Thoracic aorta (tissue), 2 donors: ENCODE measurements at regions not wholly inside any gene's neighbourhood (a gene's known extent, or its start where the extent isn't known, plus 50 kb on each side); places are given as distances from the start of the nearest gene placed in this dataset.
"Not testable (repeated sequence)": the region's sequence is repeated elsewhere in the genome, so short reads cannot be mapped to it uniquely, and the experiment has no call there.

ENCODE experiments used
- ATAC-seq: fragments of 150-250 bp; one replicate; pipeline ENCODE4 v1.8.0; 2017; ENCODE audit warnings: low read depth; ENCODE audit not compliant: insufficient number of reproducible peaks, low FRiP score
- DNase-seq: peaks from one replicate; pipeline ENCODE4 v3.0.0-alpha.2; 2020; ENCODE audit warnings: low spot score
- H3K27ac ChIP-seq, 2 donors: fragments of 200-600 bp; sonication (generic); 1 replicate in 1 of 2; 2 replicates in 1 of 2; pipeline ENCODE4 v1.5.1; 2016; ENCODE audit warnings: mild to moderate bottlenecking in 2 of 2, moderate library complexity in 2 of 2
- H3K27me3 ChIP-seq: fragments of 200-600 bp; sonication (generic); replicated peaks from 2 replicates; pipeline ENCODE4 v1.6.0; 2016; ENCODE audit warnings: mild to moderate bottlenecking; ENCODE audit not compliant: insufficient read depth
- H3K36me3 ChIP-seq: fragments of 200-600 bp; sonication (generic); one replicate; pipeline ENCODE4 v1.5.1; 2016
- H3K4me1 ChIP-seq, 2 donors: fragments of 200-600 bp; sonication (generic); 1 replicate in 1 of 2; 2 replicates in 1 of 2; pipeline versions ENCODE4 v1.5.1 to v1.6.0; 2016; ENCODE audit warnings: low read depth in 2 of 2, mild to moderate bottlenecking in 1 of 2; ENCODE audit not compliant: control insufficient read depth in 1 of 2
- H3K4me3 ChIP-seq: fragments of 200-600 bp; sonication (generic); 2 replicates; pipeline ENCODE4 v1.5.1; 2016; ENCODE audit warnings: mild to moderate bottlenecking
- H3K9me3 ChIP-seq: fragments of 200-600 bp; sonication (generic); 2 replicates; pipeline ENCODE4 v1.5.1; 2016
- TF ChIP-seq, protein P1 (sequence below): fragments of 200-600 bp; sonication (generic); IDR thresholded peaks from one replicate; pipeline ENCODE4 v1.5.1; 2019; ENCODE audit warnings: antibody characterized with exemption

DNA sequence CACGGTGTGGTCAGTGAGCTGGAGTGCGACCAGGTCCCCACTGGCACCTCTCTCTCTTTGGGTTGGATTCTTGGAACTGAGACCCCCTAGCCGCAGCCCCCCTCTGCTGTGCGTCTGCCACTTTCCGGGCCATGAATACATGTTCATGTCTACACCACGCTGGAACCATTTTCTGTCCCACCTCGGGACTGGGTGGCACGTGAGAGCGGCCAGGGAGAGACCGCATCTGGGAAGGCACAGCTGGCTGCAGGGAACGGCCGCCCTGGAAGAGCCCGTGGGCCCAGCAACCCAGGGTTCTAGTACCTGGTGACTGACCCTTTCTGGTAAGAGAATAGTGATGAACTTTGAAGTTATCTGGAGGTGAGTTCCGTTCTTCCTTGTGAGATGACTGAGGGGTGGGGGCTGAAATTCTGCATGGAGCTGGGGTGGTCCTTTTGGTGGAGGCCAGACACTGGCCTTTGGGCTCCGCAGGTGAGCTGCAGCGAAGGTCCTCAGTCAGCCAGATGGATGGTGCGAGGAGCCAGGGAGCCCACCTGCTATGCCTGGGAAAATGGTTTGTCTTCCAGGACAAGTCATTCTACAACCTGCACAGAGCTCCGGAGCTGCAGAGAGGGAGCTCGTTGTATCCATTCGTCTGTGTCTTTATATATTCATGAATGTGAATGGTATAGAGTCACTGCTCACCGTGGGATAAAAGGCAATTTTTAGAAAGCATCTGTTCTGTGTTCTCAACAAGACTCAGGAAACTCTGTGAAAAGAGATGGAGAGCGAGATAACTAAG lies 223.5 kb downstream of the NDUFA10 start:
- DNase-seq (no peak), ATAC-seq (no peak)
- Histone ChIP-seq H3K4me1 (no peaks in the 10 kb centered on the region), H3K27ac (no peak overlapping the region), H3K9me3 (no peaks in the 10 kb centered on the region), H3K36me3 (no peaks in the 10 kb centered on the region), H3K27me3 (no peaks in the 10 kb centered on the region), H3K4me3 (no peak overlapping the region)
- TF ChIP-seq, protein P1, sequence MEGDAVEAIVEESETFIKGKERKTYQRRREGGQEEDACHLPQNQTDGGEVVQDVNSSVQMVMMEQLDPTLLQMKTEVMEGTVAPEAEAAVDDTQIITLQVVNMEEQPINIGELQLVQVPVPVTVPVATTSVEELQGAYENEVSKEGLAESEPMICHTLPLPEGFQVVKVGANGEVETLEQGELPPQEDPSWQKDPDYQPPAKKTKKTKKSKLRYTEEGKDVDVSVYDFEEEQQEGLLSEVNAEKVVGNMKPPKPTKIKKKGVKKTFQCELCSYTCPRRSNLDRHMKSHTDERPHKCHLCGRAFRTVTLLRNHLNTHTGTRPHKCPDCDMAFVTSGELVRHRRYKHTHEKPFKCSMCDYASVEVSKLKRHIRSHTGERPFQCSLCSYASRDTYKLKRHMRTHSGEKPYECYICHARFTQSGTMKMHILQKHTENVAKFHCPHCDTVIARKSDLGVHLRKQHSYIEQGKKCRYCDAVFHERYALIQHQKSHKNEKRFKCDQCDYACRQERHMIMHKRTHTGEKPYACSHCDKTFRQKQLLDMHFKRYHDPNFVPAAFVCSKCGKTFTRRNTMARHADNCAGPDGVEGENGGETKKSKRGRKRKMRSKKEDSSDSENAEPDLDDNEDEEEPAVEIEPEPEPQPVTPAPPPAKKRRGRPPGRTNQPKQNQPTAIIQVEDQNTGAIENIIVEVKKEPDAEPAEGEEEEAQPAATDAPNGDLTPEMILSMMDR, result no peak

DNA sequence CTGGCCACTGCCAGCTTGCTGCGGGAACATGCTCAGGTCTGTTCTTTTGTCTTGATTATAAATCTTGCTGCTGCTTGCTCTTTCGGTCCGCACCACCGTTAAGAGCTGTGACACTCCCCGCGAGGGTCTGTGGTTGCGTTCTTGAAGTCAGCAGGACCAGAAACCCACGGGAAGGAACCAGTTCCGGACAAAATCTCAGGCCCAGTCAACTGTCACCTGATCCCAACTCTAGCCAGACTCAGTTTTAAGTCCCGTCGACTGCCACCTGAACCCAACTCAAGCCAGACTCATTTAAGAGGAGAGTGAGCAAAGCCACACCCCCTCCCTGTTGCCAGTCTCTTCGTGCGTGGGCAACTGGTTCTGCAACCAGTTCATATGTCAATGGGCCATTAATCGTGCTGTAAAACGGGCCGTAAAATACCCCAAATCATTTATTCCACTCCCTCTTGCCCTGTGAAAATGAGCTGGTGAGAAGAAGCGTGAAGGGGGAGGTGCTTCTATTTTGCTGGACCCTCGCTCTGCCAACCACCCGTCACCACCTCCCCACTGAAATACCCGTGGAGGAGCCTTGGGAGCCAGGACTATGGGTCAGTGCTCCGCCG lies 224.3 kb downstream of the NDUFA10 start:
- Histone ChIP-seq H3K36me3 (no peaks in the 10 kb centered on the region), H3K9me3 (no peaks in the 10 kb centered on the region), H3K4me3 (no peak overlapping the region), H3K27me3 (no peaks in the 10 kb centered on the region), H3K4me1 (no peaks in the 10 kb centered on the region), H3K27ac (no peak overlapping the region)
- TF ChIP-seq, protein P1, result no peak
- DNase-seq (no peak), ATAC-seq (no peak)

DNA sequence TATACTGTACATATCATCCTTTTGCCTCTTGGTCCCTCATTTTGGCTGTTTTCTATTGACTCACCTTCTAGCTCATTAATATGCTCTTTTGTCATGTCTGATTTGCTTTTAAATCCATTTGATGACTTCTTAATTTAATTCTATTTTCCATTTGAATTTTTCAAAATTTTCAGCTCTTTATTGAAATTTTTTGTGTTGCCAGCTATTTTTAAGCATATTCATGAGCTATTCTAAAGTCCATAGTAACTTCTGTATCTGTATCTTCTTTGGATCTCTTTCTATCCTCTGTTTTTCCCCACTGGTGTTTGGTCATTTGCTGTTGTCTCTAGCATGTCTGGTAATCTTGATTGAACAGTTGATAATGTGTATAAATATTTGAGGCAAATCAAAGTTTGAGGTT lies 227.8 kb downstream of the NDUFA10 start:
- H3K27me3 ChIP-seq, result no peaks in the 10 kb centered on the region
- no peaks in the 10 kb centered on the region for H3K36me3 ChIP-seq
- peaks cover 0 to 6% of the 10 kb centered on the region in 2 donors for H3K4me1 ChIP-seq
- ATAC-seq (no peak), DNase-seq (no peak)
- H3K4me3 ChIP-seq, result no peak overlapping the region
- TF ChIP-seq, protein P1, result no peak
- H3K9me3 ChIP-seq, result no peaks in the 10 kb centered on the region
- no peak overlapping the region for H3K27ac ChIP-seq

DNA sequence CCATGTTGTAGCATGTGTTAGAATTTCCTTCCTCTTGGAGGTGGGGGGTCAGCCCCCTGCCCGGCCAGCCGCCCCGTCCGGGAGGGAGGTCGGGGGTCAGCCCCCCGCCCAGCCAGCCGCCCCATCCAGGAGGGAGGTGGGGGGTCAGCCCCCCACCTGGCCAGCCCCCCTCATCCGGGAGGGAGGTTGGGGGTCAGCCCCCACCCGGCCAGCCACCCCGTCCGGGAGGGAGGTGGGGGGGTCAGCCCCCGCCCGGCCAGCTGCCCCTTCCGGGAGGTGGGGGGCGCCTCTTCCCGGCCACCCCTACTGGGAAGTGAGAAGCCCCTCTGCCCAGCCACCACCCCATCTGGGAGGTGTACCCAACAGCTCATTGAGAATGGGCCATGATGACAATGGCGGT lies 229.4 kb downstream of the NDUFA10 start:
- not testable (repeated sequence) for DNase-seq, H3K9me3 ChIP-seq, H3K4me1 ChIP-seq, ATAC-seq, H3K27ac ChIP-seq, H3K4me3 ChIP-seq, H3K27me3 ChIP-seq, H3K36me3 ChIP-seq

DNA sequence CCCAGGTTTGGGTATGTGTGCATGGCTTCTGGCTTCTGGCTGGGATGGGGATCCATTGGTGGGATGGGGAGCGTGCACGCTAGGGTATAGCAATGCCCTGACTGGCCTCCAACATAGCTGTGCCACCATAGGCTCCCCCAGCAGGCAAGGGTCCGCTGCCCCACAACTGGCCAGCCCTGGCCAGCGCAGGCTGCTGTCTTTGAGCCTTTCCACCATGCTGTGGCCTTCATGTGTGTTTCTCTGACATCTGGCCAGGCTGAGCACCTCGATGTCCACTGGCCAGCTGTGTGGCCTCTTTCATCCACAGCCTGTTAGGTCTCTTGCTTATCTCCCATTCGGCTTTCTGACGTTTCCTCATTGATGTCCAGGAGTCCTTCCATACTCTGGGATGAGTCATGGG lies 231.3 kb downstream of the NDUFA10 start:
- TF ChIP-seq, protein P1, result no peak

More for the DNA sequence above, 231.3 kb downstream of the NDUFA10 start:
- Histone ChIP-seq H3K27me3 (no peaks in the 10 kb centered on the region), H3K4me1 (peaks cover 0 to 6% of the 10 kb centered on the region in 2 donors), H3K9me3 (no peaks in the 10 kb centered on the region), H3K27ac (no peak overlapping the region), H3K36me3 (no peaks in the 10 kb centered on the region), H3K4me3 (no peak overlapping the region)
- DNase-seq (no peak), ATAC-seq (no peak)
